ENCODE measurements at regions not wholly inside any gene's neighbourhood (a gene's known extent, or its start where the extent isn't known, plus 50 kb on each side); places are given as distances from the start of the nearest gene placed in this dataset.

DNA sequence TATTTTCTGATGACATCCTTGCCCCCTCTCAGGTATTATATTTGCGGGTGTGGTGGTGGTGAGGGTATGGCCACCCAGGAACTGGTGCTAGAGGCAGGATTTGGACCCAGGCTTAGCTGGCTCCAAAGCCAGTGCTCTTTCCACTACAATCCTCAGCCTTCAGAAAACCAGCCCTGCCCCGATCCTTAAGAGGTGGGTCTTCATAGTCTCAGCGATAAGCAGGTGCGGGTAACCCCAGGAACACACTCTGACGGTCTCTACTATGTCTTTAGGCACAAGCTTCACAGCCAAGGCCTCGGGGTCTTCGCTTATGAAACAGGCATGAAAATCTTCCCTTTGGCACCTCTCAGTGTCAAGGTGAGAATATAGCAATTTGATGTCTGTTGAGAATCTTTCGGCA lies 169.3 kb downstream of the FGF18 start:
- Histone ChIP-seq H3K4me1 (ENCODE audit: control insufficient read depth in 5 of 5, insufficient read depth in 5 of 5, low read length in 5 of 5) (no peaks in the 10 kb centered on the region), H3K9me3 (ENCODE audit: control insufficient read depth in 4 of 4, insufficient read depth in 3 of 4, low read length in 3 of 4) (no peaks in the 10 kb centered on the region), H3K4me3 (no peak overlapping the region), H3K9ac (ENCODE audit: insufficient read depth in 1 of 2, low read length in 2 of 2) (no peak overlapping the region), H3K36me3 (ENCODE audit: control insufficient read depth in 4 of 4, insufficient read depth in 4 of 4, low read length in 4 of 4) (no peaks in the 10 kb centered on the region), H3K27me3 (ENCODE audit: control insufficient read depth in 3 of 3, insufficient read depth in 3 of 3, low read length in 2 of 3) (no peaks in the 10 kb centered on the region), H3K27ac (ENCODE audit: low read depth in 1 of 2, low read length in 1 of 2) (no peak overlapping the region)
- no peak for DNase-seq
- TF ChIP-seq, protein P1, sequence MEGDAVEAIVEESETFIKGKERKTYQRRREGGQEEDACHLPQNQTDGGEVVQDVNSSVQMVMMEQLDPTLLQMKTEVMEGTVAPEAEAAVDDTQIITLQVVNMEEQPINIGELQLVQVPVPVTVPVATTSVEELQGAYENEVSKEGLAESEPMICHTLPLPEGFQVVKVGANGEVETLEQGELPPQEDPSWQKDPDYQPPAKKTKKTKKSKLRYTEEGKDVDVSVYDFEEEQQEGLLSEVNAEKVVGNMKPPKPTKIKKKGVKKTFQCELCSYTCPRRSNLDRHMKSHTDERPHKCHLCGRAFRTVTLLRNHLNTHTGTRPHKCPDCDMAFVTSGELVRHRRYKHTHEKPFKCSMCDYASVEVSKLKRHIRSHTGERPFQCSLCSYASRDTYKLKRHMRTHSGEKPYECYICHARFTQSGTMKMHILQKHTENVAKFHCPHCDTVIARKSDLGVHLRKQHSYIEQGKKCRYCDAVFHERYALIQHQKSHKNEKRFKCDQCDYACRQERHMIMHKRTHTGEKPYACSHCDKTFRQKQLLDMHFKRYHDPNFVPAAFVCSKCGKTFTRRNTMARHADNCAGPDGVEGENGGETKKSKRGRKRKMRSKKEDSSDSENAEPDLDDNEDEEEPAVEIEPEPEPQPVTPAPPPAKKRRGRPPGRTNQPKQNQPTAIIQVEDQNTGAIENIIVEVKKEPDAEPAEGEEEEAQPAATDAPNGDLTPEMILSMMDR (IDR thresholded peaks at IDR 0.05; ENCODE audit: control extremely low read depth, extremely low read depth): no peak
- ATAC-seq (ENCODE audit: insufficient read depth, low FRiP score): no peak
- WGBS, 2 donors: 94 to 97% methylated on average over 8 of the region's 8 CpGs

DNA sequence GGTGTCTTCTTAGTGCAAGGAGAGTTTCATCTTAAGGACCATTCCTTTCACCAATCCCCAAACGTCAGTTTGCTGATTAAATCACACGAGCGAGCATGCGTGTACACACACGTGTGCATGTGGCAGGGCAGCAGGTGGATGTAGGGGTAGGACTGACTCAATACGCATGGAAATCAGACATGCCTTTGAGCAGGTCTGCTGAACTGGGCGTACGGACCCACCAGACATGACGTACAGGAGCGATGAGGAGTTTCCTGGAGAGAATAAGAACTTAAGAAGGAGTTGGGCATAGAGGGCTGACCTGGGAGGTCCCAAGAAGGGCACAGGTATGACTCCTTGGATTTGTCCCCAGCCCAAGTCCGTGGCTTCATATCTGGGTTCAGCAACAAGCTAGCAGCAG lies 170.0 kb downstream of the FGF18 start:
- WGBS, 2 donors: 84 to 92% methylated on average over 11 of the region's 11 CpGs
- TF ChIP-seq, protein P1 (IDR thresholded peaks at IDR 0.05; ENCODE audit: control extremely low read depth, extremely low read depth): no peak
- H3K9ac ChIP-seq (ENCODE audit: insufficient read depth in 1 of 2, low read length in 2 of 2): no peak overlapping the region
- no peak overlapping the region for H3K4me3 ChIP-seq
- ATAC-seq (ENCODE audit: insufficient read depth, low FRiP score): no peak
- no peaks in the 10 kb centered on the region for H3K4me1 ChIP-seq (ENCODE audit: control insufficient read depth in 5 of 5, insufficient read depth in 5 of 5, low read length in 5 of 5)
- H3K36me3 ChIP-seq (ENCODE audit: control insufficient read depth in 4 of 4, insufficient read depth in 4 of 4, low read length in 4 of 4): no peaks in the 10 kb centered on the region
- H3K27me3 ChIP-seq (ENCODE audit: control insufficient read depth in 3 of 3, insufficient read depth in 3 of 3, low read length in 2 of 3): no peaks in the 10 kb centered on the region
- DNase-seq: no peak
- H3K27ac ChIP-seq (ENCODE audit: low read depth in 1 of 2, low read length in 1 of 2): no peak overlapping the region
- no peaks in the 10 kb centered on the region for H3K9me3 ChIP-seq (ENCODE audit: control insufficient read depth in 4 of 4, insufficient read depth in 3 of 4, low read length in 3 of 4)

DNA sequence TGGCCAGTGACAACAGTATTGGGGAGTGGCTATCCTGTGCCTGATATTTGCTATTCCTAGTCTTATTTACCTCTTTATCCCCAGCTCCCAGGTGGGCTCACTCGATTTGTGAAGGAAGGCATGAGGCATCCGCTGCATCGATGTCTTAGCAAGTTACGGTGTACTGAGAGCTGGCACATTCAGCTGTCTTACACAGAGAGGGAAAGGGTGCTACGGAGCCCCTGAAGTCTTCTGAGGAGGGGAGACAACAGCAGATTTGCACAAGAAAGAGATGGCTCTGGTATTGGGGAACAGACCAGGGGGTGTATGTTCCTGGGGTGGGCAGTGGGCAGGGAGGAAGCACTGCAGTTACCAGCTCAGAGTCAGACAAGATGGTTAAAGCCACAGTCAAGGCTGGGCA lies 172.6 kb downstream of the FGF18 start:
- ATAC-seq (ENCODE audit: insufficient read depth, low FRiP score): no peak
- 90 to 92% methylated on average over 5 of the region's 5 CpGs for WGBS, 2 donors
- Histone ChIP-seq H3K9me3 (ENCODE audit: control insufficient read depth in 4 of 4, insufficient read depth in 3 of 4, low read length in 3 of 4) (peaks cover 0 to 3% (median 0%) of the 10 kb centered on the region in 4 donors), H3K9ac (ENCODE audit: insufficient read depth in 1 of 2, low read length in 2 of 2) (no peak overlapping the region), H3K27me3 (ENCODE audit: control insufficient read depth in 3 of 3, insufficient read depth in 3 of 3, low read length in 2 of 3) (no peaks in the 10 kb centered on the region), H3K4me1 (ENCODE audit: control insufficient read depth in 5 of 5, insufficient read depth in 5 of 5, low read length in 5 of 5) (peaks cover 0 to 9% (median 3%) of the 10 kb centered on the region in 5 donors), H3K27ac (ENCODE audit: low read depth in 1 of 2, low read length in 1 of 2) (no peak overlapping the region), H3K36me3 (ENCODE audit: control insufficient read depth in 4 of 4, insufficient read depth in 4 of 4, low read length in 4 of 4) (no peaks in the 10 kb centered on the region), H3K4me3 (no peak overlapping the region)
- no peak for DNase-seq
- TF ChIP-seq, protein P1 (IDR thresholded peaks at IDR 0.05; ENCODE audit: control extremely low read depth, extremely low read depth): no peak

DNA sequence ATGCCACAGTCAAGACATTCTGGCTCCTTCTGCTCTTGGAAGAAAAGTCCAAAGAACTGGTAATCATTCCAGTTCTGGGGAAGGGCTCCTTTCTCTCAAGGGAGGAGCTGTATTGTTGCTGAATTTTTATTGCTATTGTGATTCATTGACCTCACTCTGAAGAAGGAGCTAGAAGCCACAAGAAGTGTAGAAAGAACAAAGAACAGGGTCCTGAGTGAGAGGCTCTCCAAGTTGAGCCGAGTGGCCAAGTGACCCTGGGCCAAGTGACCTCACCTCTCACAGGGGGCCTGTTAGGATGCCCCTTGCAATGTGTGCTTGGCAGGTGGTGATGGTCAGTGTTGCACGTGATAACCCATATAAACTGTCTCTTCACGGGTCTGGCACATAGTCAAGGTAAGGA lies 173.3 kb downstream of the FGF18 start:
- WGBS, 2 donors: 84 to 89% methylated on average over 3 of the region's 3 CpGs
- no peak for DNase-seq
- Histone ChIP-seq H3K9ac (ENCODE audit: insufficient read depth in 1 of 2, low read length in 2 of 2) (no peak overlapping the region), H3K36me3 (ENCODE audit: control insufficient read depth in 4 of 4, insufficient read depth in 4 of 4, low read length in 4 of 4) (no peaks in the 10 kb centered on the region), H3K27ac (ENCODE audit: low read depth in 1 of 2, low read length in 1 of 2) (no peak overlapping the region), H3K4me1 (ENCODE audit: control insufficient read depth in 5 of 5, insufficient read depth in 5 of 5, low read length in 5 of 5) (peaks cover 0 to 9% (median 3%) of the 10 kb centered on the region in 5 donors), H3K4me3 (no peak overlapping the region), H3K9me3 (ENCODE audit: control insufficient read depth in 4 of 4, insufficient read depth in 3 of 4, low read length in 3 of 4) (peaks cover 0 to 3% (median 0%) of the 10 kb centered on the region in 4 donors), H3K27me3 (ENCODE audit: control insufficient read depth in 3 of 3, insufficient read depth in 3 of 3, low read length in 2 of 3) (no peaks in the 10 kb centered on the region)
- ATAC-seq (ENCODE audit: insufficient read depth, low FRiP score): no peak
- TF ChIP-seq, protein P1 (IDR thresholded peaks at IDR 0.05; ENCODE audit: control extremely low read depth, extremely low read depth): no peak

All from lung (tissue), 11 donors.